GM23248 (cell line): ENCODE measurements at regions not wholly inside any gene's neighbourhood (a gene's known extent, or its start where the extent isn't known, plus 50 kb on each side); places are given as distances from the start of the nearest gene placed in this dataset.

ENCODE experiments used
- EZH2 ChIP-seq: fragments of 200-600 bp; sonication (generic); IDR thresholded peaks from 2 replicates; pipeline ENCODE4 v1.6.1; 2018; ENCODE audit warnings: antibody characterized with exemption, mild to moderate bottlenecking; ENCODE audit not compliant: insufficient read depth, poor library complexity, severe bottlenecking
- EZH2phosphoT487 ChIP-seq: fragments of 200-600 bp; sonication (generic); IDR thresholded peaks from 2 replicates; pipeline ENCODE4 v1.6.1; 2018; ENCODE audit warnings: antibody characterized with exemption, moderate library complexity, mild to moderate bottlenecking, low read depth; ENCODE audit not compliant: insufficient read depth

DNA sequence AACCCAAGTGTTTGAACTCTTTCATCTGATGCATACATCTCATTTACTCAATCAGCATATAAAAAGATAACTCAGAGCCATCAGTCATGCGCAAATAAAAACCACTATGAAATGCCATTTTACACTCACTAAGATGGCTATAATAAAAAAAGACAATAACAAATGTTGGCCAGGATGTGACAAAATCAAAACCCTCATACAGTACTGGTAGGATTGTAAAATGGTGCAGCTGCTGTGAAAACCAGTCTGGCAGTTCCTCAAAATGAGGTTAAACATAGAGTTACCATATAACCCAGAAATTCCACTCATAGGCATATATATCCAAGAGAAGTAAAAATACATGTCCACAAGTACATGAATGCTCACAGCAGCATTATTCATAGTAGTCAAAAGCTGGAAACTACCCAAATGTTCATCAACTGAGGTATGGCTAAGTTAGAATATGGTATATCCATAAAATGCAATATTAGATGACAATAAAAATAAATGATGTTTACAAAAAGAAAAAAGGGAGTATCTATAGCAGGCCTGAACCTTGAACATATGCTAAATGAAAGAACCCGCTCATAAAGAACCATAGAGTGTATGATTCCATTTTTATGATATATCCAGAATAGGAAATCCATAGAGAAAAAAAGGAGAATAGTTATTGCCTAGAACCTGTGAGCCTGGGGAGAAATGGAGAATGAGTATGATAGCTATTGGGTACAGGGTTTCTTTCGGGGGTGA is 265.1 kb downstream of the SIPA1L2 start:
- TF ChIP-seq EZH2phosphoT487, result no peak
- TF ChIP-seq EZH2, result no peak
